ENCODE measurements at regions not wholly inside any gene's neighbourhood (a gene's known extent, or its start where the extent isn't known, plus 50 kb on each side); places are given as distances from the start of the nearest gene placed in this dataset.
"Not testable (repeated sequence)": the region's sequence is repeated elsewhere in the genome, so short reads cannot be mapped to it uniquely, and the experiment has no call there.

DNA sequence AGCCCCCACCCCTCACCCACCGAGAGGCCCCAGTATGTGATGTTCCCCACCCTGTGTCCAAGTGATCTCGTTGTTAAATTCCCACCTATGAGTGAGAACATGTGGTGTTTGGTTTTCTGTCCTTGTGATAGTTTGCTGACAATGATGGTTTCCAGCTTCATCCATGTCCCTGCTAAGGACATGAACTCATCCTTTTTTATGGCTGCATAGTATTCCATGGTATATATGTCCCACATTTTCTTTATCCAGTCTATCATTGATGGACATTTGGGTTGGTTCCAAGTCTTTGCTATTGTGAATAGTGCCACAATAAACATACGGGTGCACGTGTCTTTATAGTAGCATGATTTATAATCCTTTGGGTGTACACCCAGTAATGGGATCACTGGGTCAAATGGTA lies 79.2 kb downstream of the PXDC1 start:
- DNase-seq (ENCODE audit: low read depth in 2 of 3, low spot score in 2 of 3): not testable (repeated sequence)

DNA sequence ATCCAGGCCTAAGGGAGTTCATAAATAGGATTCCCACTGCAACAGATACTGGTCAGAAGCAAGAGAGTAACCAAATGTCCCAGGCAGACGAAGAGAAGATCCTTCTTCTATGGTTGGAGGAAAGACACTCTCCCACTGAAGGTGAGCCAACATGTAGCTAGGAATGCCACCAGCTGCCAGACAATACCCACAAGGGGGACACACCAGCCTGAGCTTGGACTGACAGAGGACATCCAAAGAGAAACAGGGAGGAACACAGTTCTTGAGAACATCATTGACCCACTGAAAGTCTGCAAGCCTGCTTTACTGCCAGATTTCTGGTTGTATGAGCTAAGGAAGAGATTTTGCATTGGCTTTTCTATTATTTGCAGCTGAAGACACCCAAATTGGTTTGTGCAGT lies 80.1 kb downstream of the PXDC1 start:
- DNase-seq (ENCODE audit: low read depth in 2 of 3, low spot score in 2 of 3): no peak

DNA sequence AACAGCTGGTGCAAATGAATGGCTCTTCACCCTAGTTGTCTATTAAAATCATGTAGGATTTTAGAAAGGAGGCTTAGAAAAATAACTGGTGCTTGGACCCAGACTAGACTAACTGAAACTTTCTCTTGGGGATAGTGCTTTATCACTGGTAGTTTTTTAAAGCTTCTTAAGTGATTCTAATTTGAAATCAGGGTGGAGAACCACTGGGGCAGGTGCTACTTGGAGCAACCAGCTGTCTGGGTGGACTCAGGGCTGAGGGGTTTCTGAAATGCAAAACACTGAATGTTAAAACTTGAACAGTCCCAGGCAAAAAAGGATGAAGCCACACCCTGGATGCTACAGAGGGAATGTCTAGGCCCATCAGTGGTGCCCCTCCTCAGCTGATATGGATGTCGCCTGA lies 81.2 kb downstream of the PXDC1 start:
- DNase-seq (ENCODE audit: low read depth in 2 of 3, low spot score in 2 of 3): no peak

DNA sequence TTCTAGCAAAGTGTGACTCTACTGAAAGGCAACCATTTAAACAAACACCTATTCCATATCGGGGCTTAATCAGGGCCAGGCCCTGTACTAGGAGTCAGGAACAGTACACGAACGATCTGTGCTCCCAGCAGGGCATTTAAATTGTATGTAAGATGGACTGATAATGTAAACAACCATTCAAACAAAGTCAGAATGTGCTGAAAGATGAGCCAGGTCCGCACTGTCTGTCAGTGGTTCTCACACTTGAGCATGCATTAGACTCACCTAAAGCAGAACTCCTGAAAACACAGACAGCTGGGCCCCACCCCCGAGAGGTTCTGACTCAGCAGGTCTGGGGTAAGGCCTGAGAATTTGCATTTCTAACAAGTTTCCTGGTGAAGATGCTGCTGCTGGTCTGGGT lies 81.6 kb downstream of the PXDC1 start:
- DNase-seq (ENCODE audit: low read depth in 2 of 3, low spot score in 2 of 3): no peak

DNA sequence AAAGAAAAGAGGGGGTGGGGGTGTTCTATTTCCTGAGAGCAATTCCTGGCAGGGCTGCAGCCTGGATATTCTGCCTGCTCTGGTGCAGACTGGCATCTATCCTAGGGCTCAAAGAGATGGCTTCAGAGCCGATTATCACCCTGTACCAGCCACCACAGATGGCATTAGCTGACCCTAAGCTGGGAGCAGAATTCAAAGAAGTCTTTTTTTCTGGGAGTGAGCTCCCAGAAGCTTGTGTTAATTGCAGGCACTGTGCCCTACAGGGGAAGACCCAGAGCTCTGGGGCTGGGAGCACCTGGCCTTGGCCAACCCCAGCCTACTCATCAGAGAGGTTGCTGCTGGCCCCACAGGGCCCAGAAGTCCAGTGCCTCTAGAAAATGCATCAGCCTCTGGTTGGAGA lies 85.9 kb downstream of the PXDC1 start:
- no peak for DNase-seq (ENCODE audit: low read depth in 2 of 3, low spot score in 2 of 3)

DNA sequence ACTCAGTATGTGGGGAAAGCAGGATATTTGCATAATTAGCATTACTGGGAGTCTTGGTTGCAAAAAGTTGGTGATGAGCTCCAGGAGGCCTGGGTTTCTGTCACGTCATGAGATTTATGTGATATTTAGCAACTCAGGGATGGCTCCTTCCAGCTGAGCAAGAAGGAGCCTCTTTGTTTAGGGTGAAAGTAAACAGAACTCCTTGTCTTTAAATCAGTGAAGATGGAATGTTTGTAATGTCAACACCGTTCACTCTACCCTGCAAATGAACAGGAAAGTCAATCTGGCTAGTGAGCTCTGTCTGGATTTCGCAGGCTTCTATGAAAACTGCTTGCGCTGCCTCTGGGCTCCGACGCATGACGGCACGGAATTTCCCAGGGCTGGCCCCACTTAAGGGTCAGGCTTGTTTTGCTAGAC lies 86.9 kb downstream of the PXDC1 start:
- no peak for DNase-seq (ENCODE audit: low read depth in 2 of 3, low spot score in 2 of 3)

DNA sequence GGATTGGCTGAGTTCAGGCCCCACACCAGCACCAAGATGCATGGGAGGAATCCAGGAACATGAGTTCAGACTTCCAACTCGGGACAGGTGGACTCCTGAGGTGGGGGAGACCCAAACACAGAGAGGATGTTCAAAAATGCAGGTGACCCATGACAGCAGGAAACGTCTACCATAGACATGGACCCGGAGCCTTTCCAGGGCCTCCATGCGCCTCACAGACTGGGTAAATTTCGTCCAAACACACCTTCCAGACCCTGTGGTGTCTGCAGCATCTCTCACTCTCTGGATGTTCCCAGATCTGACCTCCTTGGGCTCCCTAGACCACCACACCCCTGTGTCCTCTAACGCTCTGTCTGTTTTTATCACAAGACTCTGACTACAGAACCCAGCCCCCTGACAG lies 87.7 kb downstream of the PXDC1 start:
- DNase-seq (ENCODE audit: low read depth in 2 of 3, low spot score in 2 of 3): no peak

DNA sequence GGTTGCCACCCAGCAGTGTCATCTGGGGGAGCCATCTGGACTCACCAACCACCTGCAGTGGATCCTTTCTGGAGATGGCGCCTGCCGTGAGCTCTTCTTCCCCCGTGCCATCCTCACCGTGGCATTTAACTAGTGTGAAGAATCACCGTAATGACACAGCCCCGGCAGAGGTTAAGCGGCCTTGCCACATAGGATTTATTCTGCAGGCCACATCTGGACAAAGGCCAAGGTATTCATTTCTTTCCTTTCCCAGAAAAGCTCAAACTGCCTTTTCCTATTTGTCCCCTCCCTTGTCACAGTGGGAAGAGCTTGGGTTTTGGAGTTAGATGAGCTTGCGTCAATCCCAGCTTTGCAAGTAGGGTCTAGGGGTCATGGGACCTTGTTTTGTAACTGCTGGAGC lies 88.4 kb downstream of the PXDC1 start:
- no peak for DNase-seq (ENCODE audit: low read depth in 2 of 3, low spot score in 2 of 3)

DNA sequence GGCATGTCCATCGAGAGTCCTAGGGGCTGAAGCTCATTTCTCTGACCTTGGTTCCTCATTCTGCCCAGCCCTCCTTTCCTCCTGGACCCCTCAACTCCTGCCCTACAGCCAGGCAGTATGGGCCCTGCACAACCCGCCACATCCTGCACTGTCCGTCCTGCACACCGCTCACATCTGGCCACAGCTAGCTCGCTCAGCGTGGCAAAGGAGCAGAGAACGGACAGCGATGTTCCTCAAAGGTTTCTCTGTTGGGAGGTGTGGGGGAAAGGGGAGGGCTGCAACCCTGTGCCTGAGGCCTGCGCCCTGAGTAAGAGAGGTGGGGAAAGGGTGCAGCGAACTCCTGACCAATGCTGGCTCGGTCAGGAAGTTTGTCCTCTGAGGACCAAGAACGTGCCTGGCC lies 90.1 kb downstream of the PXDC1 start:
- DNase-seq (ENCODE audit: low read depth in 2 of 3, low spot score in 2 of 3): no peak

DNA sequence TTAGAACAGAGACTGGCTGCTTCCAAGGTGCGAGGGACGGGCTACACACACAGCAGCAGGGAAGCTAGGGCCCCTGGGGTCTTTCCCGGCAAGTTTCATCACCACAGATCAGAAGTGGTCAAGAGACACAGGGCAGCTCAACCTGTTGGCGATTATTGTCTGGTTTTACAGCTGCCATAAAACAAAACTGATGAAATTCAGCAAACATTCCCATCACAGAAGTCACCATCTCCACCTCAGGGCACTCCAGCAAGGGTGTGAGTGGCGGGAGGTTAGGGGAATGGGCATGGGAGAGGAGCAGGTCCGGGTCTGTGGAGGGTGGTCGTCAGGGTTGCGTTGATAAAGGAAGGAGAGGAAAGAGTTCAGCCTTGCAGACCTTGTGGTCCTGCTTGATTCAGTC lies 91.0 kb downstream of the PXDC1 start:
- no peak for DNase-seq (ENCODE audit: low read depth in 2 of 3, low spot score in 2 of 3)

DNA sequence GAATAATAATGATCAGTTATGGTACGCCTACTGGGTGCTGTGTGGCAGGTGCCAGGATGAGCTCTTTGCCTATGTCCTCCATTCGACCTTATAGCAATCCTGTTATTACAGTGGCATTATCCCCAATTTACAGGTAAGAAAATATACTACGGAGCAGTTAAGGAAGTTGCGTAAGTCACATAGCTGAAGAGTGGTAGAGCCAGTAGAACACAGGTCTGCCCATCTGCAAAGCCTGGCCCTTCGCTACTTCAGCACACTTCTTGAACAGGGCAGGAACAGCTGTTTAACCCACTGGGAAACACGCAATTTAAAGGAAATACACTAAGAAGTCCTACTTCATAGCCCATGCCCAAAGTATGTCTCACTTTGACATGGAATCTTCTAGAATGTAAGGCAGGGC lies 91.8 kb downstream of the PXDC1 start:
- DNase-seq (ENCODE audit: low read depth in 2 of 3, low spot score in 2 of 3): no peak

DNA sequence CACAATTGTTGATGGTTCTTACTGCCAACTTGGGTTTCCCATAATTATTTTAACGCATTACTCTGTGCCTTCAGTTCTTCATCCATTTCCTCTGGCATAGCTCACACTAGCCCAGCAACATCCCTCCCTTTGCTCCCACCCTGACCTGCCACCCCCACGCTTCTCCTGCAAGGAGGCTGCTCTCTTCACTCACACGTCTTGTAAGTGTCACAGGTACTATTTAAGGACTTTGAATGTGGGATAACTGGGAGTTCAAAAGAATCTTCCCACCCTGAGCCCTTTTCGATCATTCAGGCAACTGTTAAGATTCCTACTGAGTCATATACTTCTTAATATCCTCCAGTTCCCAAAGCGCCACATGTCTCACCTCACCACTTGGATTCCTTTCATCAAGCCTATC lies 95.4 kb downstream of the PXDC1 start:
- no peak for DNase-seq (ENCODE audit: low read depth in 2 of 3, low spot score in 2 of 3)

DNA sequence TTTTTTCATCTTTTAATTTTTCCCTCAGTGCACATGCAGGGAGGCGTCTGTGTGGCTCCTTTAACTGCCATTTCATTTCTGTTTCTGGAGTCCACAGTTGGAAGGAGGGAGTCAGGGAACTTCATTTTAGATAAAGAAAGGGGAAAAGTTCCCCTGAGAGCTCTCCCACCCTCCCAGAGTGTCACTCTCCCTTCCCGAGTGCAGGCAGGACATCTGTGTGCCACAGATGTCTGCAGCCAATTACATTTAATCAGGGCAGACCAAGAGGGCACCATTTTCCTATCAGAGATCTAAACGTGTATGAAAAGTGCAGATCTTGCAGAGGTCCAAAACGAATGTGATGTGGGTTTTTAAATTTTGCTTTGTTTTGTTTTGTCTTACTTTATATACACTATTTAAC lies 96.6 kb downstream of the PXDC1 start:
- no peak for DNase-seq (ENCODE audit: low read depth in 2 of 3, low spot score in 2 of 3)

DNA sequence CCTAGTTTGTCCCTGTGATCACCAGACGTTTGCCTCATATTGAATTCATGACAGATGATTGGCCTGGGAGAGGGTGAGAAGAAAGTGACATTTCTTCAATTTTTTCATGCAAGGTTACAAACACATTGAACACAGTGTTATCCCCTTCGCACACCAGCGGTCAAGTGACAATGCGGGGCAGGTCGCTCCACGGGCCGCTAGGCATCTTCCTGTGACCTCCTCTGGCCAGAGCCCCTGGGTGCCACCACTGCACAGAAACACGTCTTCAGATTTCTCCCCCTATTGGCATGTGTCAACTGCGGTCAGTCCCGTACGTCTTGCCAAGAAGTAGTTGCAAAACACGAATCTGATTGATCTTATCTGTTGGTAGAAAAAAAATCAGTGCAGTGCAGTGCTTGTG lies 97.1 kb downstream of the PXDC1 start:
- no peak for DNase-seq (ENCODE audit: low read depth in 2 of 3, low spot score in 2 of 3)

DNA sequence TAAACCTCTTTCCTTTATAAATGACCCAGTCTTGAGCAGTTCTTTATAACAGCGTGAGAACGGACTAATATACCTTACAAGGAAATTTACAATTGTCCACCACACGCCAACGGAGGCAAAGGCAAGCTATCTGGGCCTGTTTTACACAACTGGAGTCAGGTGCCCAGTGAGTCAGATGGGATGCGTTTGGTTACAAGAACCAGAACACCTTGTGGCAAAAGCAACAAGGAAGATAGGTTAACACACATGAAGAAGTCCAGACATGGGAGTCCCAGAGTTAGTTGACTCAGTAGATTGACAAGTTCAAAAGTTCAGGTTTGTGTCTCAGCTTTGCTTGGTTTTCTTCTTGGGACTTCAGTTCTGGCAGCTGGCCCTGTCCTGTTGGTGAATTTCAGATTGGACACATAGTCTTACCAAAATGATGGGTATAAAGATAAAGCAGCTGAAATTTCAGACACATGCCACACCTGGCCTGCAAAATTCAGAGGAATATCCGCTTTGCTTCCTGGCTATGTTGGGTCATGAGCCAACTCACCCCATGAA lies 97.9 kb downstream of the PXDC1 start:
- no peak for DNase-seq (ENCODE audit: low read depth in 2 of 3, low spot score in 2 of 3)

DNA sequence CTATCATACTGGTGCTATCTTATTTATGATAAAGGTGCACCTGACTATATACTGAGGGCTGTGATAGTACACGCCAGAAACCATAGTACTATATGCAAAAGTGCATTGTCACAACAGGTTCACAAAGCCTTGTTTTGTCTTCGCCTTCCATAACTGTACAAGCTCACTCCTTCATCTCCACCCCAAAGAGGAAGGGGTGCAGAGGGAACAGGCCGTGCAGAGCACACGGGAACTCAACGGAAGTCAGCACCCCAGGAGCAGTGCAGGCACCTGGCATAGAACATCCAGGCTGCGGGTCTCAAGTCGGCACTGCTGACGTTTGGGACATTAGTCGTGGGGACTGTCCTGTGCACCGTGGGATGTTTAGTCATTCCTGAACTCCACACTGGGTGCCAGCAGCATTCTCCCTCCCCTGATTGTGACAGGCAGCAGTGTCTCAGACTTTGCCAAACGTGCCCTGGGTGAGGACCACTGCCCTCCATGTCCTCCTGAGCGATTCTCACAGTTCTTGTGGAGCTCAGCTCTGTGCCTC lies 99.7 kb downstream of the PXDC1 start:
- no peak for DNase-seq (ENCODE audit: low read depth in 2 of 3, low spot score in 2 of 3)

DNA sequence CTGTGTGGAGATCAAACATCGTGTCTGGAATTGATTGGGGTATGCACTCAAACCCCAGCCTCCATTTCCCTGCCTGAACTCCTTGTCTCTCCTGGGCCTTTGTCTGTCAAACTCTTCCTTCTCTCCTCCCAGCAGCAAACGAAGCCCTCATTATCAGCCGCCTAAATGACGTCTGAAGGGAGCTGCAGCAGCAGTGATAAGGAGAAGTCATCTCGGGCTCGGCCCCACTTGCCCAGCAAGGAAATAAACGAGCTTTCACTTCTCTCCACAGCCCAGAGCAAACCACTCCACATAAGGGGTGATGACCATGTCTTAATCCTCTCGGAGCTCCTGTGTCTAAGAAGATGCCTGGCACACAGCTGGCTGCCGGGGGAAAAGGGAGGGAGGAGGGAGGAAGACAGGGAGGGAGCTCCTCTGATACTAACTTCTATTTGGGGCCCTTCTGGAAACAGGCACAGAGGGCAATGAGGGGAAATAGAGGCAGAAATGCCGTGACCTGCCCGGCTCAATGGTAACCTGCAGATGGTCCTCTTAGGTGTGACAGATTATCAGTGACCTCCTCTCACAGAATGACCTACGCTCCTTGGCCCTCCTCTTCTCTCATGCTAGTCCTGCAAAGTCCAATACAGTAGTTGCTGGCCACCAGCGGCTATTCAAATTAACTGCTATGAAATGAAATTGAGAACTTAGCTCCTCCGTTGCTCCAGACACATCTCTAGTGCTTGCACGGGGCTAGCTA lies 100.4 kb downstream of the PXDC1 start:
- DNase-seq (ENCODE audit: low read depth in 2 of 3, low spot score in 2 of 3): no peak

DNA sequence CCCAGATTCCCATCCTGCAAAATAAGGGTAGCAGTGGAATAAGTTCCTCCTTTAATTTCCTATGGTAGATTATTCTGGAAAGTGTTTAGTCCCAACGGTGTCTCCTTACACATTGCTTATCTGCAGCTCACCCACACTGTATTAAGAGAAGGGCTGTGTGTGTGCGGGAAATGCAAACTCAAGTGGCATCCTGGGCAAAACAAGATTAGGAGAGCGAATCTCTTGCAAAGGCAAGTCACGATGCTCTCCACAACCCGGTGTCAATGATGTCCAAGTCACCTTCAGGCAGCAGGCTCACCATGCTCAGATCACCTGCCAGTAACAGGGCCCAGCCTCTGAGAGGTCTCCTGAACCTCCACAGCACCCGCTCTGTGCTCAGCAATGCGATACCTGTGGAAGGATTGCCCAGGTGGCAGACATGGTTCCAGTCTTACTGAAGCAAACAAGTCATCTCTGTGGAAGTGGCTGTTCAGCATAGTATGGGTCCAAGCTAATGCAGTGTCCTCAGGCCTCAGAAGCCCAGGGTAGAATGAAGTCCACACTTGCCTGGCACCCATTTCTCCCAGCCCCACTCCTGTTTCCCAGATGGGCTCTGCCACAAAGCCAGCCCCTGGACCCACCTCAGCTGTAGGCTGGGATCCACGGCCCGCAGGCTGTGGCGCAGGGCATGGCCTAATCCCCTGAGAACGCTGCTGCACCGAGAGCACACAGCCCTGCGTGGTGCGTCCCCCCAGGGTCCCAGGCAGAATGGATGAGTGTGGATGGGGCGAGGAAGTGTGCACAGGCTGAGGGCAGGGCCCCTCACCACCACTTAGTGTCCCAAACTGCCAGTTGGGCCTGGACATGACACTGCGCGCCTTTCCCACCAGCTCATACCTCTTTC lies 101.2 kb downstream of the PXDC1 start:
- no peak for DNase-seq (ENCODE audit: low read depth in 2 of 3, low spot score in 2 of 3)

DNA sequence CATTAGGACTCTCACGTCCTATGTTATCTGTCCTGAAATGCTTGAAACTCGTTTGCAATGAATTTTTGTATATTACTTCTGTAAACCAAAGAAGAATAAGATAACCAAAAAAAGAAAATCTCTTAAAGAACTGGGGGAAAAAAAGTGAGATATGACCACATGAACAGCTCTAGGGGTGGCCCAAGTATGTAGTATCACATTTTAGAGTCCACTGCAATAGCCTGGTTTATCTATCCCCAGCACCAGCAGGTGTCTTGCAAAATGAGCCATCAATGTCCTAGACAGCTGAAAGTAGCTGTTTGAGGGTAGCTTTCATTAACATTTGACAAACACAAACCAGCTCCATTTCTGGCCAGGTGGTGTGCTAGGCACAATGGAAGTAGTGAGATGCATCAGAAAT lies 102.8 kb downstream of the PXDC1 start:
- no peak for DNase-seq (ENCODE audit: low read depth in 2 of 3, low spot score in 2 of 3)

DNA sequence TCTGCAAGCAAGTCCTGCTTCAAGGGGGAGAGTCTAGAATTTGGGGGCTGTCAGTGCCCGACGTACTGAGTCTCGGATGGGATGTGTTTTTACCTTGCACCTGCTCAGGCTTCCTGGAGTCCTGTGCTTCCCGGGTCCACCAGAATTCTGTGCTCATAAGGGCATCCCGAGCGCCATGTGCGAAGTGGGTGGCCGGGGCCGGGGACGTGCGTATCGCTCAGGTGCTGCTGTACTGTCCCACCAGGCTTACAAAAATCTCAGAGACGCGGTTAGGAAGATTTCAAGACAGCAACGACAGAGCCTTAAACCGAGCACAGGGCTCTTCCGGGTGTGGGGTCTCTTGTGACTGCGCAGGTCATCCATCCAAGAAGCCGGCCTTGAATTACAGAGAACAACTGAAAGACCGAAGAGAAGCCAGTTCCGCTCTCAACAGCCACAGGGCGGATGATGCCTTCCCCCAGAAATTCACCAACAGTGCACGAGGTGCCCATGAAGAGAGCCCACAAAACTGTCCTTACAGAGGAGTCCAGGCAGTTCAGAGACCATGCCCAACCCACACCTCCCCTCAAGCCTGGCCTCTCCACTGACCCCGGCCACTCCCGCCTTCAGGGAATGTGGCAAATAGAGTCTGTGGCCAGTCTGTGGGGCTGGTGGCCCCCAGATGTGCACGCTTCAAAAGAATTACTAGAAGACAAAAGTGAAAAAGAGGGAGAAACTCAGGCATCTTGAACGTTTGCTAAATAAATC lies 104.7 kb downstream of the PXDC1 start:
- DNase-seq (ENCODE audit: low read depth in 2 of 3, low spot score in 2 of 3): no peak

DNA sequence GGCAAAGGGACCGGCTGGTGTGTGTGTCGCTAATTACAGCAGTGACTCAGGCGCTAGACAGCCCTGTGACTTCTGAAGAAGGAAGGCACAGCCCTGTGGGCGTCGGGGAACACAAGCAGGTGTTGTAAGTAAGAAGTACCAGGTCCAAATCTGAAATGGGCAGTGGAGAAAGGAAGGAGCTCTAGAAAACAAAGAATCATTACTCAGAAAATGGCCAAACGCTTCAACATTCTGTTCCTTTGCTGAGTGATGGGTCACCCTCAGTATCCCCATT lies 106.8 kb downstream of the PXDC1 start:
- DNase-seq (ENCODE audit: low read depth in 2 of 3, low spot score in 2 of 3): no peak

Measured in activated CD8-positive, alpha-beta memory T cell treated with anti-CD3 and anti-CD28 coated beads for 48 hours (primary cell).